NCI-H1105 (cell line): ENCODE measurements at regions not wholly inside any gene's neighbourhood (a gene's known extent, or its start where the extent isn't known, plus 50 kb on each side); places are given as distances from the start of the nearest gene placed in this dataset.
"Not testable (repeated sequence)": the region's sequence is repeated elsewhere in the genome, so short reads cannot be mapped to it uniquely, and the experiment has no call there.

Source experiments
- DNase-seq: peaks from one replicate; lab custom pipeline; 2025; lab: John Stamatoyannopoulos, UW

DNA sequence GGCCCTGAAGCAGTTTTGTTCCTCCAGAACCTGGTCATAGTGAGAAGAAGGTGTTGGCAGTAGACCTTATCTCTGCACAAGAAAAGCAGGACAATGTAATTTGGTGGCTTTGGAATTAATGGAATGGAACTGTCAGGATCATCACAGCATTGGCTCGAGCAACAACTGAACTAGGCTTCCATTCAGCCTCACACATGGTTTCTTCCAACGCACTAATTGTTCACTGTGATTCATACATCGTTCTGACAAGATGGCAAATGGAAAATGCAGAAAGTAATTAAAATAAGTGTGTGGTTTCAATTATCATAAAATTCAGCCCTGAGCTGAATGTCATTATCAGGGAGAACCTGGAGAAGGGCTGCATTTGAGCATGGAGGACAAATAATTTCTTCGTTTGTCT, 80.6 kb downstream of the MFSD1 start:
- DNase-seq, result peak; percentile 46

DNA sequence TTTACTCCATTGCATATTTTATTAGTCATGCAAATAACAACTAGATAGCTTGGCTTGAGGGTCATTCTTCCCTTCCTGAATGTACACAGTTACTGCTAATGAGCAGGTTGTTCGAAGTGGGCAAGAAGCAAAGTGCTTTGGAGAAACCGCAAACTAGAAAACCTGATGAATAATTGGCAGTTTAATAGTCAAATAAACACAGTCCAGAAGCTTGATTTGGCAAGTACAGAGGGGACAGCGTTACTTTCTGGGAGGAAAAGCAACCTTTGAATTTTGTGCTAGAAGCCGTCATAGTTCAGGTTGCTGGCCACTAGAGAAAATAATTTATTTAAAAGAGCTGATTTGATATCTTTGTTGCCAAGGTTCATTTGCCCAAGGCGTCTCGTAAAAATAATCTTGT, 94.9 kb downstream of the MFSD1 start:
- DNase-seq, result peak; percentile 58

DNA sequence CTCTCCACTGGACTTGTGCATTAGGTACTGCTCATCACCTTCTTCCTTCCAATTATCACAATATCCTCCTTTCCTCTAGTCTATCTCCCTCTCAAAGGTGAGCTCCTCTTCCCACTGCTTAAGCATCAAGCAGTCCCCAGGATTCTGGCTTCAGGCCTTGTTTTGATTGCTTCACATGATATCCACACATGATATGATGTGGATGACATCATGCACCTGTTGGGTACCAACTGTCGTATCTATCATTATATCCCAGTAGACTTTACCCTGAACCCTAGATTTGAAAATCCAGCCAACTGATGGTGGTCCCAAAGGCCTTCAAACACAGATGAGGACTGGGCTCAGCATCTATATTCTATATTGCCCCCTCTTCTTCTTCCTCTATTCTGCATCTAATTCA, 104.9 kb downstream of the MFSD1 start:
- no peak for DNase-seq

DNA sequence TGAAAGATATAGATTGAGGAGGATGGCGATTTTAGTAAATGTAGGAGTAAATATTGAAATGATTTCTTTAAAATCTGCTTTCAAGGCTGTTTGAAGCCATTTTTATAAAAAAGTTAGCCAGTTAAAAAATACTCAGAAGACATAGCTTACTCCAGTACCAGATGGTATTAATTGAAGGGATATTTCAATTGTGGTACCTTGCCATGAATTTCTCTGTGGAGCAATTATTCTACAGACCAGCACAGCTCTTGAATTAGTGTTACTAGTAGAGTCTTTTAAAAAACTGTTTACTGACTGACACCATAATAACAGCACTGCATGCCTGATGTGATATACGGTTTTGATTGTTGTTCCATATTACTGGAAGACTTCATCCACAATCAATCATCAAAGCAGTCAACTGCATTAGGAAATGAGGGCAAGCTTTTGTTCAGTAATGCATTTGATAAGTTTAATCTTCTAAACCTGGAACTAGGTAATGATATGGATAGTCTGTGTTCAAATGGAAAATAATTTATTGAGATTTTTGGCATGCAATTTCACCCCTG, 106.4 kb downstream of the MFSD1 start:
- no peak for DNase-seq

DNA sequence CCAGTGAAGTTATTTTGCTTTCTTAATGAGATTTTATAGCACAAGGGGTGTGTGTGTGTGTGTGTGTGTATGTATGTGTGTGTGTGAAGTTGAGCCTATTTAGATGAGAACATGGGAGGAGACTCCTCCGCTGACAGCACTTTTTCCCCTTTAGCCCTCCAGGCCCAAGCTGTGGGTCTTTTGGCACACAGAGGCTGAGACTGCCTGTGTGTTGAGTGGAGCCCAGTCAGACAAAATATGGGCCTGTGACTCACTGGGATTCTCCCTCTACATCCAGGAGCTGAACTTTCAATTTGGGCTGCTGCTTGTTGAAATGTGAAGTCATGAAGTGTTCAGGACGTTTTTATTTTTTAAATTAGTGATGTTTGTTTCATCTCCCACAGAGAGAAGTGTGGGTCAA, 108.0 kb downstream of the MFSD1 start:
- no peak for DNase-seq

GRCh38 chr3:158911586-158911985, 109.7 kb downstream of the MFSD1 start:
- no peak for DNase-seq

- no peak for DNase-seq
Observed at GRCh38 chr3:158912188-158912587, 110.3 kb downstream of the MFSD1 start.

GRCh38 chr3:158912621-158913020, 110.8 kb downstream of the MFSD1 start:
- DNase-seq, result no peak

GRCh38 chr3:158916111-158916510, 114.3 kb downstream of the MFSD1 start:
- no peak for DNase-seq

- peak; percentile 66 for DNase-seq
Observed at GRCh38 chr3:158918008-158918407, 116.2 kb downstream of the MFSD1 start.

DNA sequence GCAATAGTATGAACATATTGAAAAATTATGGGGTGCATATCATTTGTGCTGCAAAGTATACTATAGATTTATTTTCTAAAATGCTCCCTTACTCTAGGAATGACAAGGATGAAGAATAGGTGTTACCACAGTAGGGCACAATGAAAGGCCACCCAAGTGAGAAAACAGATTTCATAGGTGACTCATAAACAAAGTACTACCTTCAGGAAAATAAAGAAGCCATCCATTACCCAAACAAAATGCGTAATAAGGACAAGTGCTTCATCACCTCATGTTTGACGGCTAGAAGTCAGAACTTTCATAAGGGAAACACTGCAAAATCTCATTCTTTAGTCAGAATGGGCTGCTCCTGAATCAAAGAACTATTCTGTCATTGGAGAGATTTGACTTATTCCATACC, 116.6 kb downstream of the MFSD1 start:
- DNase-seq, result no peak

DNA sequence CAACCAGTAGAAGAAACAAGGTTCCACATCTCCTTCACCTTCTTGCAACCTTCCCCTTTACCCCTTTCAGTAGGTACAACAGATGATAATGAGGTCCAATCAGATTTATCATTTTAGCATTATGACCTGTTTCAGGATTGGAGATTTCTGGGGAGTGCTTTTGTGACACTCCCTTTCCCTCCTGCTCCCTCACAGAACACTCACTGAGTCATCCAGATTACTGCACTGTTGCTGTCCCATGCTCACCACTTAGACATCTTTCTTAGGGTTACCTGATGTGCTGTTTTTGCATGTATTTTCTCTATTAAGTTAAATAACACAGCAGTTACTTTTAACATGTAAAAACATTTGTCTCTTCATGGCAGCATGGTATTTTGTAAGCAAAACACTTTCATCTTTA, 118.5 kb downstream of the MFSD1 start:
- DNase-seq, result no peak

DNA sequence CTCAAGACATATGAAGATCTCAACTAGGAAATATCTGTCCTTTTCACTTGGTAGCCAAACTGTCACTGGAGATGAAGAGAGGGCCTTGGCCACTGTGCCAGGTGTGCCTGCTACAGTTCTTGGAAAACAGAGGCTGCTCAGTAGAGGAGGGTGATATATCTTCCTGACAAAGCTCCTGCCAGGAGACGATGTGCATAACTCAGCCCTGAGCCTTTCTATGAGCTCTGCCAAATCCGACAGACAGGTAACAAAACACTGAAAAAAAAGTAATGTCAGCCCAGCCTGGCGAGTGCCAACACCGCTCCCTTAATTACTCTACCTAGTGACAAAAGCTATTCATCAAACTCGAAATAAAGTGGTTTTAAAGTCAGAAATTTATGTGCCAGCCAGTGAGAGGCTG, 123.2 kb downstream of the MFSD1 start:
- DNase-seq, result peak; percentile 94

- DNase-seq, result no peak
Observed at GRCh38 chr3:158925828-158926494, 124.1 kb downstream of the MFSD1 start.

DNA sequence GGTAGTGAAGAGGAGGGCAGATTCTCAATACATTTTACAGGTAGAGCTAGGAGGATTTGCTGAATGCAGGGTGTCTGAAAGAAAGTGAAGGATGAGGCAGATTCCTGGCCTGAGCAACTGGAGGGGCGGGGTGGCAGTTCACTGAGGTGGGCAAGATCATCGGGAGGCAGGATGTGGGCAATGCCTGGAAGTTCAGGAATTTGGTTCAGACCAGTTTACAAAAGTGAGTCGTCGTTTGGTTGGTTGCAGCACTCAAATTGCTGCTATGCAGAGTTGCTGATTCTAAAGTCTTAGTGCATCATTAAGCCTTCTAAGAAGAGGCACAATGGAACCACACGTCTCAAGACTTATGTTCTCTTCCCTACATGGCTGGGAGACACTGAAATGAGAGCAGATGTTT, 134.0 kb downstream of the MFSD1 start:
- no peak for DNase-seq

DNA sequence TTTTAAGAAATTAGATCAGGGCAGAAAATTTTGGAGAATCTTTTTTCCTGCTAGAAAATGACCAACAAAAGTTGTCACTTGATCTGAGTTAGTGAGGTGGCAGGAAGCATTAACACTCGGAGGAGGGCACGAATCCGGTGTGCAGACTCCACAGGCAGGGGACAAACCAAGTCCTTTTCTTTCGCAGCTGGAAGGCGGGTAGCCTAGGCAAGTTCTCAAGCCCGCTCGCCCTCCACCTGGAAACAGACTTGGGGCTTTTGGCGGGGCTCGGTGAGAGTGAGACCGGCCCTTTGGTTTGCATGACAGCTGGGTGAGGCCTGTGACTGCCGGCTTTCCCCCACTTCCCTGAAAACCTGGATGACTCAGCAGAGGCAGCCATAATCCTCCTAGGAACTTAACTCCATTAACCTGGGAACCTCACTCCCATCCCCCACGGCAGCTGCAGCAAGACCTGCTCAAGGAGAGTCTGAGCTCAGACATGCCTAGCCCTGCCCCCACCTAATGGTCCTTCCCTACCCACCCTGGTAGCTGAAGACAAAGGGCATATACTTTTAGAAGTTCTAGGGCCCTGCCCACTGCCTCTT, 134.8 kb downstream of the MFSD1 start:
- peak; percentile 20 for DNase-seq

- no peak for DNase-seq
Observed at GRCh38 chr3:158950178-158950901, 148.5 kb downstream of the MFSD1 start.

- no peak for DNase-seq
Observed at GRCh38 chr3:158953131-158953530, 151.3 kb downstream of the MFSD1 start.

DNA sequence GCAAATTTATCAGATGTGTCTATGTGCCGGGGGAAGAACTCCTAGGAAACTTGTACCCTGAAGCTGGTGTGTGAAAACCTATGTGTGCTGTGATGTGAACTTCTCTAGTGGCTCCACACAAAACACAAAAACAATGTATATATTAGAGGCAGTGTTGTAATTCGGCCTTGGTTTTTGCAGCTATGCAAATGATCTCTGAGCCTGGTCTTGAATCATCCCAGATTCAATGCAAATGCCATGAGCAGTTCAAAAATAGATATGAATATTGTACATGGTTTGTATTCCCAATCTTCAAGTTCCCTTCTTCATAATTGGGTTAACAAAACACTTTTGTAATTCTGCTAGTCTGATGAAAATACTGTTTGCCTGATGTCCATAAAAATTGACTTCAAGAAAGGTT, 152.6 kb downstream of the MFSD1 start:
- no peak for DNase-seq

DNA sequence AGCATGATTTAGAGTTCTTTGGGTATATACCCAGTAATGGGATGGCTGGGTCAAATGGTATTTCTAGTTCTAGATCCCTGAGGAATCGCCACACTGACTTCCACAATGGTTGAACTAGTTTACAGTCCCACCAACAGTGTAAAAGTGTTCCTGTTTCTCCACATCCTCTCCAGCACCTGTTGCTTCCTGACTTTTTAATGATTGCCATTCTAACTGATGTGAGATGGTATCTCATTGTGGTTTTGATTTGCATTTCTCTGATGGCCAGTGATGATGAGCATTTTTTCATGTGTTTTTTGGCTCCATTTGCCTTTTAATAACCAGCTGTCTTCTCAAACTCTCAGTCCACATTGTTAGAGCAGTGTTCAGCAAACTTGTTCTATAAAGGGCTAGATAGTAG, 155.9 kb downstream of the MFSD1 start:
- not testable (repeated sequence) for DNase-seq

GRCh38 chr3:158958873-158959272, 157.0 kb downstream of the MFSD1 start:
- DNase-seq, result no peak

DNA sequence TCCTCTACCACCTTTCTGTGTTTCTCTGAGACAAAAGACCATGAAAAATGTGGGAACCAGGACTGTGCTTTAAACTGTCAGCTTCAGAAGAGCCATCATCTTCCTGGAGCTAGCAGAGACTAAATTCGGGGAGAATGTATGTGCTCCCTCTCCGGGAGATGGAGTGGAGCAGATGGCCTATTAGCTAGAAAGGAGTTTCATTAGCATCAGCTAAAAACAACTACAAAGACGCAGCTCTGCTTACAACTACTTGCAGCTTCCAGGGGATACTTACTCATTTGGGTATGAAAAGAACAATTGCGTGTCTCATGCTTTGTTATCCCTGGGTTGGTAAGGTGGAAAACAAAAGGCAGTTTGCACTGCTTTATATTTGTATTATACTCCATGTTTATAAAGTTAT, 159.6 kb downstream of the MFSD1 start:
- DNase-seq, result no peak

DNA sequence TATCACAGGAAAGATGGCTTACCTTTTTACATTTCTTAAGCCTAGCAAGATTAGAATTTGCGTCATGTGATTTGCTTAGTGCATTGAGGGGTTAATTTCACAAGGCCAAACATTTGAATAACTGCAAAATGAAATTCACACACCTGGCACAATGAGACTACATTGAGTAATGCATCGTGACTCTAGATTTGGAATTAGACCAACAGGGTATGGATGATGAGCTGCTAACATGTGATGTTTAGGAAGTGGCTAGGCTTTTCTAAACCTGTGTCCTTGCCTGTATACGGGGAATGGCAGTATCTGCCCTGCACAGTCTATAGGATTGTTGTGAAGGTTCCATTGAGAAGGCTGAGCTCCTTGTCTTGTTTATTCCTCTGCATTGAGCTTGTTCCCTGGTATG, 160.1 kb downstream of the MFSD1 start:
- no peak for DNase-seq
